Breast epithelium (tissue), 3 donors: ENCODE measurements at regions not wholly inside any gene's neighbourhood (a gene's known extent, or its start where the extent isn't known, plus 50 kb on each side); places are given as distances from the start of the nearest gene placed in this dataset.

ENCODE experiments used
- CTCF ChIP-seq, 3 donors: fragments of 450-650 bp; IDR thresholded peaks; one replicate each; pipeline ENCODE4 v1.5.1; 2016 to 2017; ENCODE audit warnings: antibody characterized with exemption in 3 of 3, mild to moderate bottlenecking in 3 of 3, moderate library complexity in 3 of 3
- POLR2A ChIP-seq: fragments of 450-650 bp; IDR thresholded peaks from one replicate; pipeline ENCODE4 v1.6.1; 2016; ENCODE audit warnings: antibody characterized with exemption, mild to moderate bottlenecking, moderate library complexity
- POLR2AphosphoS5 ChIP-seq, 3 donors: sonication (generic); formaldehyde crosslinking; IDR thresholded peaks; one replicate each; pipeline ENCODE4 v1.6.1; 2017; ENCODE audit warnings: antibody characterized with exemption in 3 of 3

GRCh38 chr3:163622384-163622783 is 1455.9 kb downstream of the SI start:
- TF ChIP-seq CTCF (IDR thresholded peaks at IDR 0.05) = no peak
- no peak for TF ChIP-seq POLR2A
- TF ChIP-seq POLR2AphosphoS5 (IDR thresholded peaks at IDR 0.05) = no peak
